ENCODE measurements at regions not wholly inside any gene's neighbourhood (a gene's known extent, or its start where the extent isn't known, plus 50 kb on each side); places are given as distances from the start of the nearest gene placed in this dataset.

DNA sequence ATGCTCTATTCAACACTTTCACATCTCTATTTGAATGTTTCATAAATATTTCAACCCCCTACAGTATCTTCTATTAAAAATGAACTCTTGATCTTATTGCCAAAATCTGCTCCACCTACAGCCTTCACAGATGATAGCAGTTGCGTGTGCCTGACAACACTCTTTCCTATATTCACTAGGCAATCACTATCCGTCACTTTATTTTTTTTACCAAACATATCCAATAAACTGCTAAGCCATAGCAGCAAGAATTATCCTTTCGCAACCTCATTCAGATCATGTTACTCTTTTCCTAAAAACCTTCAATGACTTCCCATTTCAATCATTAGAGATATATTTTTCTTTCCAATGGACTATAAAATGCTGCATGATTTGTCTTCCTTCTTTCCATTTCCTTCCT is 629.8 kb upstream of the PCDH9 start:
- TF ChIP-seq, protein P1, sequence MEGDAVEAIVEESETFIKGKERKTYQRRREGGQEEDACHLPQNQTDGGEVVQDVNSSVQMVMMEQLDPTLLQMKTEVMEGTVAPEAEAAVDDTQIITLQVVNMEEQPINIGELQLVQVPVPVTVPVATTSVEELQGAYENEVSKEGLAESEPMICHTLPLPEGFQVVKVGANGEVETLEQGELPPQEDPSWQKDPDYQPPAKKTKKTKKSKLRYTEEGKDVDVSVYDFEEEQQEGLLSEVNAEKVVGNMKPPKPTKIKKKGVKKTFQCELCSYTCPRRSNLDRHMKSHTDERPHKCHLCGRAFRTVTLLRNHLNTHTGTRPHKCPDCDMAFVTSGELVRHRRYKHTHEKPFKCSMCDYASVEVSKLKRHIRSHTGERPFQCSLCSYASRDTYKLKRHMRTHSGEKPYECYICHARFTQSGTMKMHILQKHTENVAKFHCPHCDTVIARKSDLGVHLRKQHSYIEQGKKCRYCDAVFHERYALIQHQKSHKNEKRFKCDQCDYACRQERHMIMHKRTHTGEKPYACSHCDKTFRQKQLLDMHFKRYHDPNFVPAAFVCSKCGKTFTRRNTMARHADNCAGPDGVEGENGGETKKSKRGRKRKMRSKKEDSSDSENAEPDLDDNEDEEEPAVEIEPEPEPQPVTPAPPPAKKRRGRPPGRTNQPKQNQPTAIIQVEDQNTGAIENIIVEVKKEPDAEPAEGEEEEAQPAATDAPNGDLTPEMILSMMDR (IDR thresholded peaks at IDR 0.05; ENCODE audit: low read depth, low read length, missing input control): no peak
- no peak for TF ChIP-seq EGR1 (IDR thresholded peaks at IDR 0.05; ENCODE audit: low read depth in 2 of 2)
- TF ChIP-seq RAD21 (IDR thresholded peaks at IDR 0.05): no peak
- TF ChIP-seq, protein P2, sequence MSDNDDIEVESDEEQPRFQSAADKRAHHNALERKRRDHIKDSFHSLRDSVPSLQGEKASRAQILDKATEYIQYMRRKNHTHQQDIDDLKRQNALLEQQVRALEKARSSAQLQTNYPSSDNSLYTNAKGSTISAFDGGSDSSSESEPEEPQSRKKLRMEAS (IDR thresholded peaks at IDR 0.05): no peak
- TF ChIP-seq, protein P3, sequence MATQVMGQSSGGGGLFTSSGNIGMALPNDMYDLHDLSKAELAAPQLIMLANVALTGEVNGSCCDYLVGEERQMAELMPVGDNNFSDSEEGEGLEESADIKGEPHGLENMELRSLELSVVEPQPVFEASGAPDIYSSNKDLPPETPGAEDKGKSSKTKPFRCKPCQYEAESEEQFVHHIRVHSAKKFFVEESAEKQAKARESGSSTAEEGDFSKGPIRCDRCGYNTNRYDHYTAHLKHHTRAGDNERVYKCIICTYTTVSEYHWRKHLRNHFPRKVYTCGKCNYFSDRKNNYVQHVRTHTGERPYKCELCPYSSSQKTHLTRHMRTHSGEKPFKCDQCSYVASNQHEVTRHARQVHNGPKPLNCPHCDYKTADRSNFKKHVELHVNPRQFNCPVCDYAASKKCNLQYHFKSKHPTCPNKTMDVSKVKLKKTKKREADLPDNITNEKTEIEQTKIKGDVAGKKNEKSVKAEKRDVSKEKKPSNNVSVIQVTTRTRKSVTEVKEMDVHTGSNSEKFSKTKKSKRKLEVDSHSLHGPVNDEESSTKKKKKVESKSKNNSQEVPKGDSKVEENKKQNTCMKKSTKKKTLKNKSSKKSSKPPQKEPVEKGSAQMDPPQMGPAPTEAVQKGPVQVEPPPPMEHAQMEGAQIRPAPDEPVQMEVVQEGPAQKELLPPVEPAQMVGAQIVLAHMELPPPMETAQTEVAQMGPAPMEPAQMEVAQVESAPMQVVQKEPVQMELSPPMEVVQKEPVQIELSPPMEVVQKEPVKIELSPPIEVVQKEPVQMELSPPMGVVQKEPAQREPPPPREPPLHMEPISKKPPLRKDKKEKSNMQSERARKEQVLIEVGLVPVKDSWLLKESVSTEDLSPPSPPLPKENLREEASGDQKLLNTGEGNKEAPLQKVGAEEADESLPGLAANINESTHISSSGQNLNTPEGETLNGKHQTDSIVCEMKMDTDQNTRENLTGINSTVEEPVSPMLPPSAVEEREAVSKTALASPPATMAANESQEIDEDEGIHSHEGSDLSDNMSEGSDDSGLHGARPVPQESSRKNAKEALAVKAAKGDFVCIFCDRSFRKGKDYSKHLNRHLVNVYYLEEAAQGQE (IDR thresholded peaks at IDR 0.05): no peak
- TF ChIP-seq, protein P4, sequence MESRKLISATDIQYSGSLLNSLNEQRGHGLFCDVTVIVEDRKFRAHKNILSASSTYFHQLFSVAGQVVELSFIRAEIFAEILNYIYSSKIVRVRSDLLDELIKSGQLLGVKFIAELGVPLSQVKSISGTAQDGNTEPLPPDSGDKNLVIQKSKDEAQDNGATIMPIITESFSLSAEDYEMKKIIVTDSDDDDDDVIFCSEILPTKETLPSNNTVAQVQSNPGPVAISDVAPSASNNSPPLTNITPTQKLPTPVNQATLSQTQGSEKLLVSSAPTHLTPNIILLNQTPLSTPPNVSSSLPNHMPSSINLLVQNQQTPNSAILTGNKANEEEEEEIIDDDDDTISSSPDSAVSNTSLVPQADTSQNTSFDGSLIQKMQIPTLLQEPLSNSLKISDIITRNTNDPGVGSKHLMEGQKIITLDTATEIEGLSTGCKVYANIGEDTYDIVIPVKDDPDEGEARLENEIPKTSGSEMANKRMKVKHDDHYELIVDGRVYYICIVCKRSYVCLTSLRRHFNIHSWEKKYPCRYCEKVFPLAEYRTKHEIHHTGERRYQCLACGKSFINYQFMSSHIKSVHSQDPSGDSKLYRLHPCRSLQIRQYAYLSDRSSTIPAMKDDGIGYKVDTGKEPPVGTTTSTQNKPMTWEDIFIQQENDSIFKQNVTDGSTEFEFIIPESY (IDR thresholded peaks at IDR 0.05): no peak
- TF ChIP-seq, protein P5, sequence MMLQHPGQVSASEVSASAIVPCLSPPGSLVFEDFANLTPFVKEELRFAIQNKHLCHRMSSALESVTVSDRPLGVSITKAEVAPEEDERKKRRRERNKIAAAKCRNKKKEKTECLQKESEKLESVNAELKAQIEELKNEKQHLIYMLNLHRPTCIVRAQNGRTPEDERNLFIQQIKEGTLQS (IDR thresholded peaks at IDR 0.05): no peak
- no peak for TF ChIP-seq TAF1 (conservative IDR thresholded peaks at IDR 0.05)
- TF ChIP-seq GABPA (IDR thresholded peaks at IDR 0.05 in 1 of 2, conservative IDR thresholded peaks at IDR 0.05 in 1 of 2): no peak
- no peak for TF ChIP-seq FOXA1 (IDR thresholded peaks at IDR 0.05)
- no peak for TF ChIP-seq RXRA (IDR thresholded peaks at IDR 0.05)
